ENCODE measurements at regions not wholly inside any gene's neighbourhood (a gene's known extent, or its start where the extent isn't known, plus 50 kb on each side); places are given as distances from the start of the nearest gene placed in this dataset.

DNA sequence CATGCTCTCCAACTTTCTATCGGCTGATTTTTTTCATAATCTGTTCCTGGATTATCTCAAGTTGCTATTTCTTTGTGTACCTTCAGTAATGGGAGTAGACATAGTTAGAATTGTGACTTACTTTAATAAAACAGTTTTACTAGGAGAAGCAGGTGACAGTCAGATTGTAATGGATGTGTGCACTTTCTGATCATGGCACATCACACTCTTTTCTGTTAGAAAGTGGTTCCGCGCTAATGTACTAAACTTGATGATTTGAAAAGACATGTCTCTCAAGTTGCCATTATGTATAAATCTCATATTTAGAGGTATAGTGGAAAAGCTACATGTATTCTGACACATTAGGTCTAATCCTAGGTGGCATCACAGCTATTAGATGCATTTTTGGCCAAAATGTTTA lies 121.3 kb upstream of the CDH8 start:
- Histone ChIP-seq H3K4me1 (no peaks in the 10 kb centered on the region), H3K36me3 (no peaks in the 10 kb centered on the region), H3K4me3 (no peak overlapping the region), H3K27ac (no peak overlapping the region), H3K9me3 (peaks cover 0 to 6% (median 2%) of the 10 kb centered on the region in 4 donors), H3K27me3 (no peaks in the 10 kb centered on the region)
- TF ChIP-seq POLR2AphosphoS5 (IDR thresholded peaks at IDR 0.05) (no peak), EP300 (IDR thresholded peaks at IDR 0.05) (no peak), POLR2A (IDR thresholded peaks at IDR 0.05) (no peak)
- TF ChIP-seq, protein P1, sequence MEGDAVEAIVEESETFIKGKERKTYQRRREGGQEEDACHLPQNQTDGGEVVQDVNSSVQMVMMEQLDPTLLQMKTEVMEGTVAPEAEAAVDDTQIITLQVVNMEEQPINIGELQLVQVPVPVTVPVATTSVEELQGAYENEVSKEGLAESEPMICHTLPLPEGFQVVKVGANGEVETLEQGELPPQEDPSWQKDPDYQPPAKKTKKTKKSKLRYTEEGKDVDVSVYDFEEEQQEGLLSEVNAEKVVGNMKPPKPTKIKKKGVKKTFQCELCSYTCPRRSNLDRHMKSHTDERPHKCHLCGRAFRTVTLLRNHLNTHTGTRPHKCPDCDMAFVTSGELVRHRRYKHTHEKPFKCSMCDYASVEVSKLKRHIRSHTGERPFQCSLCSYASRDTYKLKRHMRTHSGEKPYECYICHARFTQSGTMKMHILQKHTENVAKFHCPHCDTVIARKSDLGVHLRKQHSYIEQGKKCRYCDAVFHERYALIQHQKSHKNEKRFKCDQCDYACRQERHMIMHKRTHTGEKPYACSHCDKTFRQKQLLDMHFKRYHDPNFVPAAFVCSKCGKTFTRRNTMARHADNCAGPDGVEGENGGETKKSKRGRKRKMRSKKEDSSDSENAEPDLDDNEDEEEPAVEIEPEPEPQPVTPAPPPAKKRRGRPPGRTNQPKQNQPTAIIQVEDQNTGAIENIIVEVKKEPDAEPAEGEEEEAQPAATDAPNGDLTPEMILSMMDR (IDR thresholded peaks at IDR 0.05): no peak
- DNase-seq: no peak
- intact Hi-C loops (cut with DNase I; ENCODE audit: low total_unique reads): no loop called here
- 86 to 96% (median 92%) methylated on average over 3 of the region's 3 CpGs for WGBS, 5 donors

DNA sequence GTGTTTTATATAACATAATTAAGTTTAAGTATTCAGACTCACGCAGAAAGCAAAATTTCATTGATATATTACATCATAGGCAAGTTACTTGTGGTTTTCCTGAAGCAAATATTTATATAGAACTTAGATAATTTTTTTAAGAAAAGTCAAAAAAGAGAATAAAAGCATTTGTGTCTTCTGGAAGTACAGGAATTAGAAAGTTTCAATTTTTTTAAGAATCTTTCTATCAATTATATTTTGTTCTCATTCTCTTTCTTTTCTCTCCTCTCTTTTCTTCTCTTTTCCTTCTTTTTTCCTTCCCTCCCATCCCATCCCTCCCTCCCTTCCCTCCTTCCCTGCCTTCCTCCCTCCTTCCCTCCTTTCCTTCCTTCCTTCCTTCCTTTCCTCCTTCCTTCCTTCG lies 120.7 kb upstream of the CDH8 start:
- 68 to 84% (median 80%) methylated on average over 2 of the region's 2 CpGs for WGBS, 5 donors
- intact Hi-C loops (cut with DNase I; ENCODE audit: low total_unique reads): no loop called here
- H3K36me3 ChIP-seq: no peaks in the 10 kb centered on the region
- no peak overlapping the region for H3K27ac ChIP-seq
- no peak overlapping the region for H3K4me3 ChIP-seq
- no peaks in the 10 kb centered on the region for H3K4me1 ChIP-seq
- DNase-seq: no peak
- no peaks in the 10 kb centered on the region for H3K27me3 ChIP-seq
- H3K9me3 ChIP-seq: peaks cover 0 to 4% (median 0%) of the 10 kb centered on the region in 4 donors
- TF ChIP-seq EP300 (IDR thresholded peaks at IDR 0.05): no peak
- TF ChIP-seq, protein P1 (IDR thresholded peaks at IDR 0.05): no peak
- TF ChIP-seq POLR2A (IDR thresholded peaks at IDR 0.05): no peak
- no peak for TF ChIP-seq POLR2AphosphoS5 (IDR thresholded peaks at IDR 0.05)

GRCh38 chr16:62149631-62150030 lies 113.4 kb upstream of the CDH8 start:
- DNase-seq: no peak
- Histone ChIP-seq H3K9me3 (no peaks in the 10 kb centered on the region), H3K36me3 (no peaks in the 10 kb centered on the region), H3K27ac (no peak overlapping the region), H3K4me3 (no peak overlapping the region), H3K4me1 (no peaks in the 10 kb centered on the region), H3K27me3 (no peaks in the 10 kb centered on the region)
- no peak for TF ChIP-seq EP300 (IDR thresholded peaks at IDR 0.05)
- no peak for TF ChIP-seq POLR2AphosphoS5 (IDR thresholded peaks at IDR 0.05)
- TF ChIP-seq, protein P1 (IDR thresholded peaks at IDR 0.05): no peak
- TF ChIP-seq POLR2A (IDR thresholded peaks at IDR 0.05): no peak
- intact Hi-C loops (cut with DNase I; ENCODE audit: low total_unique reads): no loop called here

- H3K36me3 ChIP-seq: no peaks in the 10 kb centered on the region
- peaks cover 5 to 18% (median 16%) of the 10 kb centered on the region in 4 donors for H3K9me3 ChIP-seq
- H3K4me3 ChIP-seq: no peak overlapping the region
- intact Hi-C loops (cut with DNase I; ENCODE audit: low total_unique reads): no loop called here
- DNase-seq: peak in 1 of 2 donors; percentile 16
- TF ChIP-seq POLR2A (IDR thresholded peaks at IDR 0.05) (no peak), POLR2AphosphoS5 (IDR thresholded peaks at IDR 0.05) (no peak)
- H3K27ac ChIP-seq: no peak overlapping the region
- no peaks in the 10 kb centered on the region for H3K4me1 ChIP-seq
- 64 to 87% (median 84%) methylated on average over 3 of the region's 3 CpGs for WGBS, 5 donors
- no peaks in the 10 kb centered on the region for H3K27me3 ChIP-seq
These were observed 101.8 kb upstream of the CDH8 start for GRCh38 chr16:62137996-62138395.

DNA sequence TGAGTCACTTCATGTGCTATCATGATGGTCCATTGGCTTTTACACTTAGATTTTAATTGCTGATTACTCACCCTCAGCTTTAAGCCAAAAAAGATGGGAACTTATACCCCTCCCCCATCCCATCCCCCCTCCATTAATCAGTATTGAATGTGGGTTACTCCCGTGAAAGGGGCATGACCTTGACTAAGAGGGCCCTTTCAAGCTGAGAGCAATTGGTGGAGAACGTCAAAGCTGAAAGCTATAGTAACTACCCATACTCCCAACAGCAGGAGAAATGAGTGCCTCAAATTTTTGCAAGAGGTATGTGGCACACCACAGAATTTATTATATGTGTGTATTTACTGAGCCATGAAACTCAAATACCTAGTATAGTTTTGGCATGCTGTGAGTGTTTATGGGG lies 99.7 kb upstream of the CDH8 start:
- Histone ChIP-seq H3K9me3 (peaks cover 5 to 18% (median 13%) of the 10 kb centered on the region in 4 donors), H3K4me1 (no peaks in the 10 kb centered on the region), H3K27me3 (no peaks in the 10 kb centered on the region), H3K4me3 (no peak overlapping the region), H3K27ac (no peak overlapping the region), H3K36me3 (no peaks in the 10 kb centered on the region)
- TF ChIP-seq POLR2A (IDR thresholded peaks at IDR 0.05) (no peak), POLR2AphosphoS5 (IDR thresholded peaks at IDR 0.05) (no peak), EP300 (IDR thresholded peaks at IDR 0.05) (no peak)
- TF ChIP-seq, protein P1 (IDR thresholded peaks at IDR 0.05): no peak
- 44 to 56% (median 47%) methylated on average over 2 of the region's 2 CpGs for WGBS, 5 donors
- DNase-seq: no peak
- intact Hi-C loops (cut with DNase I; ENCODE audit: low total_unique reads): no loop called here

Measured in stomach (tissue), 8 donors.